ENCODE measurements at regions not wholly inside any gene's neighbourhood (a gene's known extent, or its start where the extent isn't known, plus 50 kb on each side); places are given as distances from the start of the nearest gene placed in this dataset.
"Not testable (repeated sequence)": the region's sequence is repeated elsewhere in the genome, so short reads cannot be mapped to it uniquely, and the experiment has no call there.

DNA sequence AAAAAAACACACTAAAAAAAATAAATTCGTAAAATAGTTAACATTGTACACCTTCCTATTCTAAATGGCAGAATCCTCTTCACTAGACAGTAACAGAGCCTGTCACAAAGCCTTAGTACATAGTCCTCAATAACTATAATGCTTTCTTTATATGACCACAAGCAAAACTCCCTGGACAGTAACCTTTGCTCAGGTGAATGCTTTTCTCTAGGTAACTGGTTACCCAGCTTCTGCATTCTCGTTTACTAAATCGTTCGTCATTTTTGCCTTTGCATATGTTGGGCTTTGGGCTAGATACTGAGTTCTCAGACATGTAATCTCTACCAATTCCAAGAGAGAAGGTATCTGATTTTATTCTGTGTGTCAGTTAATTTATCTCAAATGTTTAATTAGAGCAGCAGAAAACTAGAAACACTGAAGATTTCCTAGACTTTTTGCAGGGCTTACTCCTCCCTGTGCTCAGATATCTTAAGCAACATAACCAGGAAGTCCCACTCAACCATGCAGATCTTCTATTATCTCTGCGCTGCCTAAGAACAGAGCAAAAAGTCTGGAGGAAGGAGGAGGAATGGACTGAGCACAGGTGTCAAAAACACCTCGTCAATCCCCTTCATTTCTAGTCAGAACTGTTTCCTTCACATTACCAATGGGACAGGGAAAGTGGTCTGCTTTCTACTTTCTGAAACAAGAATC lies 247.7 kb downstream of the SOCS6 start:
- intact Hi-C loops (cut with micrococcal nuclease) = no loop called here
- DNase-seq = no peak
- no peaks in the 10 kb centered on the region for H3K27me3 Mint-ChIP-seq (ENCODE audit: low read depth)
- H3K36me3 Mint-ChIP-seq (ENCODE audit: low read depth) = no peaks in the 10 kb centered on the region
- peaks cover 3% of the 10 kb centered on the region for H3K4me1 Mint-ChIP-seq (ENCODE audit: low read depth)
- peaks cover 17% of the 10 kb centered on the region for H3K9me3 Mint-ChIP-seq
- H3K4me3 Mint-ChIP-seq = no peak overlapping the region
- no peak overlapping the region for H3K27ac Mint-ChIP-seq
- CTCF ChIA-PET = no interaction called here

- Mint-ChIP-seq H3K27me3 (ENCODE audit: low read depth) (no peaks in the 10 kb centered on the region), H3K9me3 (peaks cover 12% of the 10 kb centered on the region), H3K27ac (no peak overlapping the region), H3K36me3 (ENCODE audit: low read depth) (no peaks in the 10 kb centered on the region), H3K4me3 (no peak overlapping the region), H3K4me1 (ENCODE audit: low read depth) (peaks cover 3% of the 10 kb centered on the region)
- intact Hi-C loops (cut with micrococcal nuclease) = no loop called here
- DNase-seq = no peak
- CTCF ChIA-PET = no interaction called here
These were observed 246.2 kb downstream of the SOCS6 start for GRCh38 chr18:70535041-70535440.

DNA sequence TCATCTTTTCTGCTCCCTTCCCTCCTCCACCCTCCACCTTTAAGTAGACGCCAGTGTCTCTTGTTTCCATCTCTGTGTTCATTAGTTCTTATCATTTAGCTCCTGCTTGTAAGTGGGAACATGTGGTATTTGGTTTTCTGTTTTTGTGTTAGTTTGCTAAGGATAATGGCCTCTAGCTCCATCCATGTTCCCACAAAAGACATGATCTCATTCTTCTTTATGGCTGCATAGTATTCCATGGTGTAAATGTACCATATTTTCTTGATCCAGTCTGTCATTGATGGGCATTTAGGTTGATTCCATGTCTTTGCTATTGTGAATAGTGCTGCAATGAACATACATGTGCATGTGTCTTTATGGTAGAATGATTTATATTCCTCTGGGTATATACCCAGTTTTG lies 236.5 kb downstream of the SOCS6 start:
- DNase-seq; H3K27me3 Mint-ChIP-seq (ENCODE audit: low read depth); intact Hi-C loops (cut with micrococcal nuclease); H3K4me3 Mint-ChIP-seq; CTCF ChIA-PET; H3K27ac Mint-ChIP-seq; H3K4me1 Mint-ChIP-seq (ENCODE audit: low read depth); H3K9me3 Mint-ChIP-seq; H3K36me3 Mint-ChIP-seq (ENCODE audit: low read depth): not testable (repeated sequence)

DNA sequence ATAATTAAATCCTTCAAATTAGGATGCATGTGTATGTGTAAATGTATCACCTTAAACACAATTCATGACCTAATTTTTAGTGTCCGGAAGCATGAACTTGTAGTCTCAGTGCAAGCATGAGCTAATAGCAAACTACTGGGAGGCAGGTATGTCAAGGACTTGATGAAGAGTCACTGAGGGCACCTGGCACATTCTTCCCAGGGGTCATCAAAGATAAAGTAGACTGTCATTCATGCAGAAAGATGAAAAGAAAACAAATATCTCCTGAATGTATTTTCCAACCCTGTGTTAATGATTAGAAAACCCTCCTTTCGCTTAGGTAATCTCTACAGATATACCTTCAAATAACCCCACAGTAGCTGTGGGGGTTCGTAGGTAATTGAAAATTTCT lies 234.9 kb downstream of the SOCS6 start:
- no peaks in the 10 kb centered on the region for H3K4me1 Mint-ChIP-seq (ENCODE audit: low read depth)
- peaks cover 4% of the 10 kb centered on the region for H3K9me3 Mint-ChIP-seq
- H3K27me3 Mint-ChIP-seq (ENCODE audit: low read depth) = no peaks in the 10 kb centered on the region
- intact Hi-C loops (cut with micrococcal nuclease) = no loop called here
- H3K27ac Mint-ChIP-seq = no peak overlapping the region
- H3K36me3 Mint-ChIP-seq (ENCODE audit: low read depth) = no peaks in the 10 kb centered on the region
- H3K4me3 Mint-ChIP-seq = no peak overlapping the region
- no peak for DNase-seq
- CTCF ChIA-PET = interaction anchor here (0.7 kb wide), 1 partner anchor 32 kb away, joined by 3 read pairs; no protein-coding TSS in a partner anchor

DNA sequence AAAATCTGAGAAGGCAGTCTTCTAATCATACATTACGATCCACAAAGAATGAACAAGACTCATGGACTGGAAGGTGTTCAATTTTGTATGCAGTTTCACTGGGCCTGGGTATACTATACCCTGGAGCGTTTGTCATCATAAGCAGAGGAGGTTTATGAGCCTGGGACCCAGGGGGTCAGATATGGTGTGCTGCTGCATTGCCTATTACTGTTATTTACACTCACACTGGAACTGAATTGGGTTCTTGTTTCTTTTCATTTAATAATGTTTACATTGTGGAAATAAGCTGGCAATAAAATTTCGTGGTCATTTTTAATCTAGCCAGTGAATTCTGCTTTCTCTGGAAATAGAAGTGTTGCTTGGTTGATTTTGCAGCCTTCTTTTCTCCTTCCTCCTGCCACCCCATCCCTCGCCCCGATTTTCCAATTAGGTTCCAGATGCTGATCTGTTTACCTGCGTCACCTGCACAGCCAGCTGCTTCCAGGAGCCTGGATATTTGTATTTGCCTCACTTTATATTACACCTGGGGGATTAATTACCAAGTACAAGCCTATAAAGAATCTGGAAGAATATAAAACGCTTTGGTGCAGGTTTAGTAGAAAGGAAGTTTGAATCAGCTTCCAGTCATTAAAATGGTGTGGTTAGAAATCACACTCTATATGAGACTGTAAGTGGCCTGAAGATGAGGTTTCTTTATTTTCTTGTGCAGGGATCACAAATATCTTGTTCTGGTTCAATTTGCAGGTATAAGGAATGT lies 234.4 kb downstream of the SOCS6 start:
- CTCF ChIA-PET = no interaction called here
- peaks cover 4% of the 10 kb centered on the region for H3K9me3 Mint-ChIP-seq
- intact Hi-C loops (cut with micrococcal nuclease) = no loop called here
- H3K4me1 Mint-ChIP-seq (ENCODE audit: low read depth) = no peaks in the 10 kb centered on the region
- H3K36me3 Mint-ChIP-seq (ENCODE audit: low read depth) = no peaks in the 10 kb centered on the region
- DNase-seq = no peak
- H3K27ac Mint-ChIP-seq = no peak overlapping the region
- no peak overlapping the region for H3K4me3 Mint-ChIP-seq
- no peaks in the 10 kb centered on the region for H3K27me3 Mint-ChIP-seq (ENCODE audit: low read depth)

- Mint-ChIP-seq H3K9me3 (no peaks in the 10 kb centered on the region), H3K27me3 (ENCODE audit: low read depth) (no peaks in the 10 kb centered on the region), H3K36me3 (ENCODE audit: low read depth) (no peaks in the 10 kb centered on the region), H3K4me3 (no peak overlapping the region), H3K27ac (no peak overlapping the region), H3K4me1 (ENCODE audit: low read depth) (no peaks in the 10 kb centered on the region)
- intact Hi-C loops (cut with micrococcal nuclease) = no loop called here
- CTCF ChIA-PET = interaction anchor here (1.8 kb wide), 1 partner anchor 31 kb away, joined by 5 read pairs; no protein-coding TSS in a partner anchor
- no peak for DNase-seq
These were observed 233.4 kb downstream of the SOCS6 start for GRCh38 chr18:70522183-70522680.

DNA sequence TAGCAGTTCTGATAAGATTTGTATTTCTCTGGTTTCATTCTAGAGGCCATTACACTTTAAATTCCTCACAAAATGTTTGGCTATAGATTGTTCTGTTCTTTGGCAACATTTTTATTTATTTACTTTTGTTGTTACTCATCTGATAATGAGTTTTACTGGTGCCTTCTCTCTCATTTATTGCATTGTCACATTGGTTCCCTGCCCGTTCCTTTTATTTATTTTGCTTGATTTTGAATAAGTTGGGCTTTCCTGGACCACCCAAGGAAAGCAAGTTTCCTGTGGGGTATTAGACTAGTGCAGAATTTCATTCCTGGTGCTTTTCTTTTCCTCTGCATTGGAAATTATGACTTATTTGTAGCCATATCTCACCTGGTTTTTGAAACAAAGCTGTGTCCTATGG lies 232.0 kb downstream of the SOCS6 start:
- Mint-ChIP-seq H3K27me3 (ENCODE audit: low read depth) (no peaks in the 10 kb centered on the region), H3K36me3 (ENCODE audit: low read depth) (no peaks in the 10 kb centered on the region), H3K4me3 (no peak overlapping the region), H3K27ac (no peak overlapping the region), H3K9me3 (no peaks in the 10 kb centered on the region), H3K4me1 (ENCODE audit: low read depth) (no peaks in the 10 kb centered on the region)
- intact Hi-C loops (cut with micrococcal nuclease) = no loop called here
- CTCF ChIA-PET = interaction anchor here (1.8 kb wide), 1 partner anchor 29 kb away, joined by 5 read pairs; no protein-coding TSS in a partner anchor
- DNase-seq = no peak

DNA sequence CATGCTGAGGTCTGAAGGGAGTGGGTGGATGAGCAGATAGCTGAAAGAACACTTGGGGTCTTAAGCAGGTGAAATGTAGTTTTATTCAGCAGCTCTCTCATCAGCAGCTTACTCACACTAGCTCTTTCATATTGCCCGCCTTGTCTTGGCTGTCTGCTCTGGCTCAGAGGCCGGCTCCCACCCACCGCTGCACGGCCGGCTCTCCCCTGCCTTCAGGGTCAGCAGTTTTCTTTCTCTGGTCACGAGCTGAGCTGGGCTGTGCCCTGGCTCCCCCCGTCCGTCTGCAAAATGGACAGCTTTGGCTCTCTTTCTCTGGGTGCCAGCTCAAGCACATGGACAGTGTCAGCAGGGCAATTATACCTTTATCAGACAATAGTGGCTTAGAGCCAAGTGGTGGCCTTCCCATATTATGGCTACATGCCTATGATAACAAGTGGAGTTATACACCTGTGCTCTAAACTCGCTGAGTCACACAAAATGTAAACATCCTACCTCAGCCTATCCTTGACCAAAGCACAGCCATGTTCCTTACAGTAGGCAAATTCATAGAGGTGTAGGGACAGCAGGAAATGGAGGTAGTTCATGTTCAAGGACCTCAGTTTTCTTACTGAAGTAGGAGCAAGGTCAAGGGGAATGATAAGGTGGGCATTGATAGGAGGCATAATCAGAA lies 224.8 kb downstream of the SOCS6 start:
- Mint-ChIP-seq H3K27ac (no peak overlapping the region), H3K4me3 (no peak overlapping the region), H3K9me3 (no peaks in the 10 kb centered on the region), H3K36me3 (ENCODE audit: low read depth) (no peaks in the 10 kb centered on the region), H3K4me1 (ENCODE audit: low read depth) (no peaks in the 10 kb centered on the region), H3K27me3 (ENCODE audit: low read depth) (no peaks in the 10 kb centered on the region)
- intact Hi-C loops (cut with micrococcal nuclease) = no loop called here
- CTCF ChIA-PET = interaction anchor here (0.5 to 0.9 kb wide), 2 partner anchors 22 to 209 kb away, joined by 3 read pairs; no protein-coding TSS in a partner anchor
- DNase-seq = no peak

DNA sequence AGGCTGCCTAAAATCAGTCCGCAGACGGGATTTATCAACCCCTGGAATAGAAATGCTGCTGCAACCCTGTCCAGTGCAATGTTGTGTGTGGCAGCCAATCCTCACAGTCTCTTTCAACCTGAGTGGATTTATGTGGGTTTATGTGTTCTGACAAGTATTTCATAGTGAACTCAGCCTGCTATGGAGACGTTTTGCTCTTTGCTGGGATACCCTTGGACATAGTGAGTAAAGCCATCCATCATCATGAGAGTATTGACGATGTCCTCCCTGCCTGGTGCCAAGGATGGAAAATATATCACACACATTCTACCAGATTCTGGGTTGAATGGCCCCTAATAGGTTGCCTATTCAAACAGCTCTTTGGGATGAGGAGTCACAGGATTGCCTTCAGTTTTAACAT lies 219.1 kb downstream of the SOCS6 start:
- intact Hi-C loops (cut with micrococcal nuclease) = no loop called here
- CTCF ChIA-PET = interaction anchor here (0.7 kb wide), 1 partner anchor 11 kb away, joined by 3 read pairs; no protein-coding TSS in a partner anchor
- Mint-ChIP-seq H3K27me3 (ENCODE audit: low read depth) (no peaks in the 10 kb centered on the region), H3K4me3 (no peak overlapping the region), H3K27ac (no peak overlapping the region), H3K4me1 (ENCODE audit: low read depth) (no peaks in the 10 kb centered on the region), H3K36me3 (ENCODE audit: low read depth) (no peaks in the 10 kb centered on the region), H3K9me3 (no peaks in the 10 kb centered on the region)
- no peak for DNase-seq

DNA sequence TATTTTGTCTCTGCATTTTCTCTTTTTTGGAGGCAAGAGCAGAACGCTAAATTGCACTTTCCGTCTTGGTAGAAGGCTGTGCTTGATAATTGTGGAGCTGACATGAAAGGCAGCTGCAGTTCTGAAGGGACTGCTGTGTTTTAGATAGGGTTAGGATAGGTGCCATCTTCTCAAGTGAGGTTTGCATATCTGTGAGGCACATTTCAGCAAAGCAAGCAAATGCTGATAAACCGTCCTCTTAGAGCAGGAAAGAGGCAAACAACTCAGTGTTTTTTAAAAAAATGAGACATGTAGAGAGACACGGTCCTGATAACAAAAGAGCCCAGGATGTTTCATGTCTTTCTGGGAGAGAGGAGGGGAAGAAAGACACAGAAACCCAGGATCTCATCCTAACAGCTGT lies 217.7 kb downstream of the SOCS6 start:
- no peaks in the 10 kb centered on the region for H3K9me3 Mint-ChIP-seq
- no peak overlapping the region for H3K27ac Mint-ChIP-seq
- no peaks in the 10 kb centered on the region for H3K27me3 Mint-ChIP-seq (ENCODE audit: low read depth)
- H3K36me3 Mint-ChIP-seq (ENCODE audit: low read depth) = no peaks in the 10 kb centered on the region
- intact Hi-C loops (cut with micrococcal nuclease) = no loop called here
- DNase-seq = no peak
- H3K4me1 Mint-ChIP-seq (ENCODE audit: low read depth) = no peaks in the 10 kb centered on the region
- CTCF ChIA-PET = interaction anchor here (1.1 kb wide), 2 partner anchors 10 to 13 kb away, joined by 4 to 5 read pairs; no protein-coding TSS in a partner anchor
- no peak overlapping the region for H3K4me3 Mint-ChIP-seq

DNA sequence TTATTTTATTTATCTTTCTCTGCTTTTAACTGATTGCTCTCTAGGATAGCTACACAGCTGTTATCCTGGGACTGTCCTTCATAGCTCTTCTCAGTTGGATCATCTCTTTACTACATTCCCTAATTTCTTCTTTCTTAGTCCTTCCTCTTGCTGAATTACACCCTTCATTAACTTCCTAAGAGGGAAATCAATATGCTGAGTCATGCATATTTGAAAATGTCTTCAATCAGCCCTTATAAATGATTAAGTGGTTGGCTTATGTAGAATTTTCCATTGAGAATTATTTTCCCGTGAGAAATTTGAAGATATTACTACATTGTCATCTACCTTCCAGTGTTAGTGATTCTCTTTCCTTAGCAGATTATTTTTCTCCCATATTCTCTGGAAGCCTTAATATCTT lies 214.2 kb downstream of the SOCS6 start:
- Mint-ChIP-seq H3K27me3 (ENCODE audit: low read depth) (no peaks in the 10 kb centered on the region), H3K4me1 (ENCODE audit: low read depth) (no peaks in the 10 kb centered on the region), H3K4me3 (no peak overlapping the region), H3K27ac (no peak overlapping the region), H3K9me3 (no peaks in the 10 kb centered on the region), H3K36me3 (ENCODE audit: low read depth) (no peaks in the 10 kb centered on the region)
- CTCF ChIA-PET = no interaction called here
- intact Hi-C loops (cut with micrococcal nuclease) = no loop called here
- no peak for DNase-seq

DNA sequence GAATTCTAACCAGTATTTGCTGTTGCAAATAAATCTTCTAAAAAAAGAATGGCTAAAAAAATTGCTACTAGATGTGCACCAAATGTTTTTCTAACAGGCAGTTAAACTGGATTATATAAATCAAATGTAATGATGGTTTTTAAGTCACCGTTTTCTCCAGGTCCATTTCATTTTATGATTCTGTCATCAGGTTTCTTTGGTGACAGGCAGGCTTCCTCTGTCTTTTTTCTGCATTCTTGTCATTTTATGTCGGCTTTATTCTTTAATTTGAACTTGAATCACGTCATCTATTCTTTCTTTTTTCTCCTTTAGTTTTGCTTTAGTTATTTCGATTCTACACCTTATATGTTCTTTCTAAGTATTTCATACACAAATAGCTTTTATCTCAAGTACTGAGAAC lies 212.5 kb downstream of the SOCS6 start:
- intact Hi-C loops (cut with micrococcal nuclease) = no loop called here
- Mint-ChIP-seq H3K36me3 (ENCODE audit: low read depth) (no peaks in the 10 kb centered on the region), H3K4me1 (ENCODE audit: low read depth) (no peaks in the 10 kb centered on the region), H3K9me3 (no peaks in the 10 kb centered on the region), H3K27me3 (ENCODE audit: low read depth) (no peaks in the 10 kb centered on the region), H3K27ac (no peak overlapping the region), H3K4me3 (no peak overlapping the region)
- no peak for DNase-seq
- CTCF ChIA-PET = interaction anchor here (0.8 to 1.0 kb wide), 2 partner anchors 10 to 11 kb away, joined by 3 to 4 read pairs; no protein-coding TSS in a partner anchor

Data from activated naive CD4-positive, alpha-beta T cell treated with anti-CD3 and anti-CD28 coated beads for 36 hours (primary cell).